Osteocyte (in vitro differentiated cells): ENCODE measurements at regions not wholly inside any gene's neighbourhood (a gene's known extent, or its start where the extent isn't known, plus 50 kb on each side); places are given as distances from the start of the nearest gene placed in this dataset.
"Not testable (repeated sequence)": the region's sequence is repeated elsewhere in the genome, so short reads cannot be mapped to it uniquely, and the experiment has no call there.

Experiments
- DNase-seq: peaks from one replicate; pipeline ENCODE4 v3.0.0; 2021; ENCODE audit warnings: mixed read lengths; ENCODE audit not compliant: unreplicated experiment; ENCODE audit errors: extremely low spot score
- H3K27ac Mint-ChIP-seq: one replicate; pipeline ENCODE4 v1.8.0; 2021; ENCODE audit warnings: mild to moderate bottlenecking, mixed read lengths; ENCODE audit not compliant: unreplicated experiment
- H3K27me3 Mint-ChIP-seq: one replicate; pipeline ENCODE4 v1.8.0; 2021; ENCODE audit warnings: mixed read lengths; ENCODE audit not compliant: unreplicated experiment
- H3K36me3 Mint-ChIP-seq: one replicate; pipeline ENCODE4 v1.8.0; 2021; ENCODE audit warnings: mixed read lengths; ENCODE audit not compliant: unreplicated experiment
- H3K4me1 Mint-ChIP-seq: one replicate; pipeline ENCODE4 v1.8.0; 2021; ENCODE audit warnings: mixed read lengths; ENCODE audit not compliant: unreplicated experiment
- H3K4me3 Mint-ChIP-seq: one replicate; pipeline ENCODE4 v1.8.0; 2021; ENCODE audit warnings: mild to moderate bottlenecking, moderate library complexity, mixed read lengths; ENCODE audit not compliant: unreplicated experiment
- H3K9me3 Mint-ChIP-seq: one replicate; pipeline ENCODE4 v1.8.0; 2021; ENCODE audit warnings: mixed read lengths; ENCODE audit not compliant: unreplicated experiment
- TF ChIP-seq, protein P1 (sequence below): fragments of 200-600 bp; sonication (generic); IDR thresholded peaks from 2 replicates; pipeline ENCODE4 v1.5.0; 2021; ENCODE audit warnings: antibody characterized with exemption, mild to moderate bottlenecking, moderate library complexity

GRCh38 chr12:62196146-62196545 is 64.1 kb upstream of the USP15 start:
- H3K36me3 Mint-ChIP-seq = no peaks in the 10 kb centered on the region
- H3K4me3 Mint-ChIP-seq = no peak overlapping the region
- no peak for DNase-seq
- peaks cover 22% of the 10 kb centered on the region for H3K9me3 Mint-ChIP-seq
- TF ChIP-seq, protein P1, sequence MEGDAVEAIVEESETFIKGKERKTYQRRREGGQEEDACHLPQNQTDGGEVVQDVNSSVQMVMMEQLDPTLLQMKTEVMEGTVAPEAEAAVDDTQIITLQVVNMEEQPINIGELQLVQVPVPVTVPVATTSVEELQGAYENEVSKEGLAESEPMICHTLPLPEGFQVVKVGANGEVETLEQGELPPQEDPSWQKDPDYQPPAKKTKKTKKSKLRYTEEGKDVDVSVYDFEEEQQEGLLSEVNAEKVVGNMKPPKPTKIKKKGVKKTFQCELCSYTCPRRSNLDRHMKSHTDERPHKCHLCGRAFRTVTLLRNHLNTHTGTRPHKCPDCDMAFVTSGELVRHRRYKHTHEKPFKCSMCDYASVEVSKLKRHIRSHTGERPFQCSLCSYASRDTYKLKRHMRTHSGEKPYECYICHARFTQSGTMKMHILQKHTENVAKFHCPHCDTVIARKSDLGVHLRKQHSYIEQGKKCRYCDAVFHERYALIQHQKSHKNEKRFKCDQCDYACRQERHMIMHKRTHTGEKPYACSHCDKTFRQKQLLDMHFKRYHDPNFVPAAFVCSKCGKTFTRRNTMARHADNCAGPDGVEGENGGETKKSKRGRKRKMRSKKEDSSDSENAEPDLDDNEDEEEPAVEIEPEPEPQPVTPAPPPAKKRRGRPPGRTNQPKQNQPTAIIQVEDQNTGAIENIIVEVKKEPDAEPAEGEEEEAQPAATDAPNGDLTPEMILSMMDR = no peak
- no peak overlapping the region for H3K27ac Mint-ChIP-seq
- peaks cover 61% of the 10 kb centered on the region for H3K27me3 Mint-ChIP-seq
- peaks cover 17% of the 10 kb centered on the region for H3K4me1 Mint-ChIP-seq

- H3K27me3 Mint-ChIP-seq, H3K27ac Mint-ChIP-seq, DNase-seq, H3K4me3 Mint-ChIP-seq, H3K36me3 Mint-ChIP-seq, H3K4me1 Mint-ChIP-seq: not testable (repeated sequence)
- H3K9me3 Mint-ChIP-seq = peaks cover 34% of the 10 kb centered on the region
Observed at GRCh38 chr12:62202861-62203260, 57.3 kb upstream of the USP15 start.

- Mint-ChIP-seq H3K4me3 (no peak overlapping the region), H3K27me3 (peaks cover 12% of the 10 kb centered on the region), H3K36me3 (peaks cover 1% of the 10 kb centered on the region), H3K4me1 (no peaks in the 10 kb centered on the region), H3K27ac (no peak overlapping the region), H3K9me3 (peaks cover 26% of the 10 kb centered on the region)
- DNase-seq = no peak
- TF ChIP-seq, protein P1 = no peak
Observed at GRCh38 chr12:62205346-62205745, 54.9 kb upstream of the USP15 start.

- Mint-ChIP-seq H3K4me3 (no peak overlapping the region), H3K4me1 (no peaks in the 10 kb centered on the region), H3K9me3 (peaks cover 16% of the 10 kb centered on the region), H3K36me3 (peaks cover 1% of the 10 kb centered on the region), H3K27ac (no peak overlapping the region), H3K27me3 (peaks cover 22% of the 10 kb centered on the region)
- TF ChIP-seq, protein P1 = no peak
- DNase-seq = no peak
Observed at GRCh38 chr12:62207248-62207647, 53.0 kb upstream of the USP15 start.
